T-helper 1 cell treated with Interleukin-12 subunit alpha and Interleukin-12 subunit beta and Interleukin-4 antibody, amounts not matched to agents 30 μg/mL and 1 μg/mL, for 36 hours (primary cell): ENCODE measurements at regions not wholly inside any gene's neighbourhood (a gene's known extent, or its start where the extent isn't known, plus 50 kb on each side); places are given as distances from the start of the nearest gene placed in this dataset.
"Not testable (repeated sequence)": the region's sequence is repeated elsewhere in the genome, so short reads cannot be mapped to it uniquely, and the experiment has no call there.

Experiments used
- H3K27ac Mint-ChIP-seq: one replicate; pipeline ENCODE4 v1.8.0; 2021; ENCODE audit warnings: mild to moderate bottlenecking, mixed read lengths
- H3K27me3 Mint-ChIP-seq: one replicate; pipeline ENCODE4 v1.8.0; 2021; ENCODE audit warnings: low read depth, mixed read lengths
- H3K36me3 Mint-ChIP-seq: one replicate; pipeline ENCODE4 v1.8.0; 2021; ENCODE audit warnings: low read depth, mixed read lengths
- H3K4me1 Mint-ChIP-seq: one replicate; pipeline ENCODE4 v1.8.0; 2021; ENCODE audit warnings: low read depth, mixed read lengths
- H3K4me3 Mint-ChIP-seq: one replicate; pipeline ENCODE4 v1.8.0; 2021; ENCODE audit warnings: mild to moderate bottlenecking, moderate library complexity, mixed read lengths
- H3K9me3 Mint-ChIP-seq: one replicate; pipeline ENCODE4 v1.8.0; 2021; ENCODE audit warnings: mixed read lengths

GRCh38 chr1:224539971-224540370 is 76.1 kb upstream of the CNIH3 start:
- Mint-ChIP-seq H3K27ac (no peak overlapping the region), H3K27me3 (peaks cover 24% of the 10 kb centered on the region), H3K4me3 (no peak overlapping the region), H3K9me3 (no peaks in the 10 kb centered on the region), H3K36me3 (no peaks in the 10 kb centered on the region), H3K4me1 (peaks cover 16% of the 10 kb centered on the region)

DNA sequence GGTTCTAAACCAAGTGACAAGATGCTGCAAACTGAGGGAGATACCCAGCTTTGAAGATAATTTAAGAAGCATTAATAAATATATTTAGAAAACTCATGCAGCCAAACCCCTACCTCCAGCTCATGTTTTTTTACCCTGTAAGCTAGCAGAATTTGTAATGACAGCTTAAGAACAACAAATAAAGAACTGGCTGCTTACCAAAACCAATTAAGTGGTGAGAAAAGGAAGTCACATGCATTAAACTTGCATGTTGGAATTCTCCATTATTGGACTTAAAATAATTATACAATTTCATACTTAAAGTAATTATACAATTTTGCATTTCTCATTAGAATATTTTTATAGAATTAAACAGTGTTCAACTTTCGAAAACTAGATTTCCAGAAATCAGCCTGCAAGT is 75.6 kb upstream of the CNIH3 start:
- no peaks in the 10 kb centered on the region for H3K9me3 Mint-ChIP-seq

DNA sequence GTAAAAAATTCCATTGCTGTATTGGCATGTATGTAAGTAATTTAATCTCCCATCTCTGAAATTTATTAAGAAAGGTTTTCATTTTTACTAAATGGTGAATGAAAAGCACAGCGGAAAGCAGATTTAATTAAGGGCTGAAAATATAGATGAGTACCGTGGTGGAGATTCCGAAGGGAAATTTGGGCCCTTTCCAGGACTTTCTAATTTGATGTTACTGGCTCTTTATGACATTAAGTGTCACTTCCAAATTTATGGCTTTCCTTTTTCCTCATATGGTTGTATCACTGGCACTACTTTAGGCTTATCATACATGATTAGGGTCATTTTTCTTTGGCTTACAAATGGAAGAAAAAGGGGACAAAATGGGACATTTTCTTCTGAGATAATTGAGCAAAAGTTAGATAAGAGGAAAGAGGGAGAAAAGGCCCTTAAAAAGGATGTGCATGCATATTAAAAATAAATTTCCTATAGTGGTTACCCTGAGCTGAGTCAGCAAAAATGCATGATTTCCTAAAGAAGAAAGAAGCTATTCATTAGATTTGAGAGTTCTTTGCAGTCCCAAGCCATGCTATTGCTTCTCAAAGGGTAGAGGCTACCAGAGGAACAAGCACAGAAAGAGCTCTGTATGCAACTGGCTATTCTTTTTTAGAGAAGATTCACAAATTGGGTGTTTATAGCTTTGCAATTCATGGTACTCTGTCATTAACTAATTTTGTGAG is 74.9 kb upstream of the CNIH3 start:
- Mint-ChIP-seq H3K36me3 (no peaks in the 10 kb centered on the region), H3K9me3 (no peaks in the 10 kb centered on the region), H3K4me1 (peaks cover 16% of the 10 kb centered on the region), H3K27ac (no peak overlapping the region), H3K27me3 (peaks cover 26% of the 10 kb centered on the region), H3K4me3 (no peak overlapping the region)

More for the DNA sequence above, 75.6 kb upstream of the CNIH3 start:
- Mint-ChIP-seq H3K36me3 (no peaks in the 10 kb centered on the region), H3K27ac (no peak overlapping the region), H3K4me1 (peaks cover 16% of the 10 kb centered on the region), H3K4me3 (no peak overlapping the region), H3K27me3 (peaks cover 24% of the 10 kb centered on the region)

GRCh38 chr1:224541901-224542630 is 74.1 kb upstream of the CNIH3 start:
- no peak overlapping the region for H3K27ac Mint-ChIP-seq

DNA sequence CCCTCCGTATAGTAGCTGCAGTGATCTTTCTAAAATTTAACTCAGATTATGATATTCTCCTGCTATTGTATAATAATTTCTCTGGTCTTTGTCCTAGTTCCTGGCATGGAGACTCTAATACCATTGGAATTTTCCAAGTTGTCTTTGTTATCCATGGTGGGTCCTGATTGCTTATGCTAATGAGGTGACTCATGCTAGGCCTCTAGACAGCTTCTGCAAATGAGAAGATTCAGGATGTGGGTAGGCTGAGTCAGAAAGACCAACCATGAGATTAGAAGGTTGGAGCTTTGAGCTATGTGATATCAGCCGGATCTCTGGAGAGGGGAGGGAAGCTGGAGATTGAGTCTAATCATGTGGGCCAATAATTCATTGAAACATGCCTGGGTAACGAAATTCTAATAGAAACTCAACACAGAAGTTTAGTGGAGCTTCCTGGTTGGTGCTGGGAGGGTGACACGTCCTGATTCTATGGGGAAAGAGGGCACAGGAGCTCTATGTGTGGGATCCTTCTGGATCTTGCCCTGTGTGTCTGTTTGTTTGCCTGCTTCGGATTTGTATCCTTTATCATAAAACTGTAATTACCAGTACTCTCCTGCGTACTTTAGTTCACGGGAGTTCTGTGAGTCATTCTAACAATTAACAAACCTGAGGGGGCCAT is 73.2 kb upstream of the CNIH3 start:
- Mint-ChIP-seq H3K27ac (peak overlapping the region; percentile 2), H3K4me1 (peaks cover 16% of the 10 kb centered on the region), H3K27me3 (peaks cover 20% of the 10 kb centered on the region), H3K4me3 (no peak overlapping the region), H3K36me3 (no peaks in the 10 kb centered on the region), H3K9me3 (no peaks in the 10 kb centered on the region)

More at GRCh38 chr1:224541901-224542630, 74.1 kb upstream of the CNIH3 start:
- Mint-ChIP-seq H3K4me3 (no peak overlapping the region), H3K27me3 (peaks cover 24% of the 10 kb centered on the region), H3K36me3 (no peaks in the 10 kb centered on the region), H3K9me3 (no peaks in the 10 kb centered on the region), H3K4me1 (peaks cover 16% of the 10 kb centered on the region)

- H3K4me3 Mint-ChIP-seq: no peak overlapping the region
- no peak overlapping the region for H3K27ac Mint-ChIP-seq
- H3K27me3 Mint-ChIP-seq: peaks cover 20% of the 10 kb centered on the region
- no peaks in the 10 kb centered on the region for H3K9me3 Mint-ChIP-seq
- H3K36me3 Mint-ChIP-seq: no peaks in the 10 kb centered on the region
- H3K4me1 Mint-ChIP-seq: peaks cover 16% of the 10 kb centered on the region
Measured at GRCh38 chr1:224543453-224543852, 72.7 kb upstream of the CNIH3 start.

DNA sequence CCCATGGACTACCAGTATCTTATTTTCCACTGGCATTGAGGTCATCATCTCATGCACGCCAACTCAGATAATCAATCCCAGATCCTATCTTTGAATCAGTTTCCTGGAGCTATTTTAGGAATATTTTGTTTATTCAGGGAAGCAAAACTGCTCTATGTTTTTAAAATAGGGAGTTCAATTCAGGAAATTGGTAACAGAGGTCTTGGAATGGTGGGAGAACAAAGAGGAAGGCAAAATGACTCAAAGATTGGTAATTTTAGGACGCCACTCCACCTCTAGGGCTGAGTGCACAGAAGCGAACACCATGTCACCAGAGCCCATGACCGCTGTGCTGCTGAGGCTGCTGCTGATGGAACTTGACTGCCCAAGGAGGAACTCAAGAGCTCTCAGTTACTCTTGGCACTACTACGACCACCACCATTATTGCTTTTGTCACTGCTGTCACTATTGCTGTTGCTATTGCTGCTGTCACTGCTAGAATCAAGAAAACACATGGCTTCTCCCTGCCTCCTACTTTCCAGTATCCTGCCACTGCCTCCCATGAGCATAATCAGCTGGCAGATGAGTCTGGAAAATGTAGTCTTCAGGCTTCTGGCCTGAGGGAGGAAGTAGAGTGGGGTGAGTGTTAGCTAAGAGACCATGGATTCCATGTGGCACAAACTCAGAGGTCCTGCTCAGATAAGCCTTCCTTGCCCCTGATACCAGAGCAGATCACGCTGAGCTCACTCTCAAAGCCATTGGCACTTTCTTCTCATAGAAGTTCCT is 71.6 kb upstream of the CNIH3 start:
- no peaks in the 10 kb centered on the region for H3K36me3 Mint-ChIP-seq
- no peaks in the 10 kb centered on the region for H3K9me3 Mint-ChIP-seq
- peaks cover 11% of the 10 kb centered on the region for H3K27me3 Mint-ChIP-seq
- H3K27ac Mint-ChIP-seq: no peak overlapping the region
- H3K4me3 Mint-ChIP-seq: no peak overlapping the region
- H3K4me1 Mint-ChIP-seq: peaks cover 16% of the 10 kb centered on the region

- H3K27me3 Mint-ChIP-seq: peaks cover 4% of the 10 kb centered on the region
- no peaks in the 10 kb centered on the region for H3K9me3 Mint-ChIP-seq
- no peak overlapping the region for H3K27ac Mint-ChIP-seq
Measured at GRCh38 chr1:224545571-224545970, 70.5 kb upstream of the CNIH3 start.

GRCh38 chr1:224548676-224549075 is 67.4 kb upstream of the CNIH3 start:
- H3K9me3 Mint-ChIP-seq: no peaks in the 10 kb centered on the region
- H3K4me3 Mint-ChIP-seq: no peak overlapping the region
- H3K4me1 Mint-ChIP-seq: peaks cover 3% of the 10 kb centered on the region
- peaks cover 4% of the 10 kb centered on the region for H3K27me3 Mint-ChIP-seq
- no peaks in the 10 kb centered on the region for H3K36me3 Mint-ChIP-seq
- H3K27ac Mint-ChIP-seq: no peak overlapping the region

More at GRCh38 chr1:224545571-224545970, 70.5 kb upstream of the CNIH3 start:
- H3K4me1 Mint-ChIP-seq: peaks cover 11% of the 10 kb centered on the region
- no peak overlapping the region for H3K4me3 Mint-ChIP-seq
- no peaks in the 10 kb centered on the region for H3K36me3 Mint-ChIP-seq

- not testable (repeated sequence) for H3K27ac Mint-ChIP-seq, H3K4me1 Mint-ChIP-seq, H3K27me3 Mint-ChIP-seq, H3K36me3 Mint-ChIP-seq, H3K4me3 Mint-ChIP-seq, H3K9me3 Mint-ChIP-seq
Measured at GRCh38 chr1:224551189-224551588, 64.9 kb upstream of the CNIH3 start.

- Mint-ChIP-seq H3K9me3 (no peaks in the 10 kb centered on the region), H3K27me3 (no peaks in the 10 kb centered on the region), H3K27ac (no peak overlapping the region), H3K36me3 (no peaks in the 10 kb centered on the region), H3K4me1 (no peaks in the 10 kb centered on the region), H3K4me3 (no peak overlapping the region)
Measured at GRCh38 chr1:224554056-224554455, 62.1 kb upstream of the CNIH3 start.

GRCh38 chr1:224554620-224555259 is 61.4 kb upstream of the CNIH3 start:
- Mint-ChIP-seq H3K9me3 (no peaks in the 10 kb centered on the region), H3K4me1 (no peaks in the 10 kb centered on the region), H3K4me3 (no peak overlapping the region), H3K36me3 (no peaks in the 10 kb centered on the region), H3K27me3 (no peaks in the 10 kb centered on the region), H3K27ac (no peak overlapping the region)

GRCh38 chr1:224558904-224559303 is 57.2 kb upstream of the CNIH3 start:
- H3K4me3 Mint-ChIP-seq: no peak overlapping the region
- no peaks in the 10 kb centered on the region for H3K9me3 Mint-ChIP-seq
- no peak overlapping the region for H3K27ac Mint-ChIP-seq
- H3K4me1 Mint-ChIP-seq: no peaks in the 10 kb centered on the region
- no peaks in the 10 kb centered on the region for H3K36me3 Mint-ChIP-seq
- peaks cover 3% of the 10 kb centered on the region for H3K27me3 Mint-ChIP-seq
